OCI-M2 (cell line): ENCODE measurements at regions not wholly inside any gene's neighbourhood (a gene's known extent, or its start where the extent isn't known, plus 50 kb on each side); places are given as distances from the start of the nearest gene placed in this dataset.

ENCODE experiments used
- DNase-seq: peaks from one replicate; lab custom pipeline; 2025; ENCODE audit not compliant: unreplicated experiment; lab: John Stamatoyannopoulos, UW

DNA sequence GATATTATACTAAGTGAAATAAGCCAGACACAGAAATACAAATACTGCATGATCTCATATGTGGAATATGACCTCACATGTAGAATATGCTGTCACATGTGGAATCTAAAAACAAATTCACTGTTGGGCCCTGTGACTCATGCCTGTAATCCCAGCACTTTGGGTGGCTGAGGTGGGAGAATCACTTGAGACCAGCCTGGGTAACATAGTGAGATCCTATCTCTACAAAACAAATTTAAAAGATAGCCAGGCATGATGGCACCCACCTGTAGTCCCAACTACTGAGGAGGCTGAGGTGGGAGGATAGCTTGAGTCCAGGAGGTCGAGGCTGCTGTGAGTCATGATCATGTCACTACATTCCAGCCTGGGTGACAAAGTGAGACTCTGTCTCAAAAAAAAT lies 160.3 kb downstream of the PTEN start:
- DNase-seq = no peak

DNA sequence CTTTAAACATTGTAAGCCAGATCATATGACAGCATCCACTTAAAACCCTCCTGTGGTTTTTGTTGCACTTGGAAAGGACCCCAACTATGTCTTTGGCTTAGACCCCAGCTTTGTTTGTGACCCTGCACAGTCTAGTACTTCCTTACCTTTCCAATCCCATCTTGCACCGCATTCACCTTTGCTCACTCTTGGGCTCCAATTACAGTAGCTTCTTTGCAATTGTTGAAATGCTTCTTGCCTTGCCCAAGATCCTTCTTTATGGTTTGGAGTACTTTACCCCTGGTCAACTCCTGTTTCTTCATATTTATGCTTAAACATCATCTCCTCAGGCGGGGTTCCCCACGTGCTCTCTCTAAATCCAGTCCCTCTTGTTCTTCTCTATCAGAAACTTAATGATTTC lies 162.6 kb downstream of the PTEN start:
- DNase-seq = no peak

DNA sequence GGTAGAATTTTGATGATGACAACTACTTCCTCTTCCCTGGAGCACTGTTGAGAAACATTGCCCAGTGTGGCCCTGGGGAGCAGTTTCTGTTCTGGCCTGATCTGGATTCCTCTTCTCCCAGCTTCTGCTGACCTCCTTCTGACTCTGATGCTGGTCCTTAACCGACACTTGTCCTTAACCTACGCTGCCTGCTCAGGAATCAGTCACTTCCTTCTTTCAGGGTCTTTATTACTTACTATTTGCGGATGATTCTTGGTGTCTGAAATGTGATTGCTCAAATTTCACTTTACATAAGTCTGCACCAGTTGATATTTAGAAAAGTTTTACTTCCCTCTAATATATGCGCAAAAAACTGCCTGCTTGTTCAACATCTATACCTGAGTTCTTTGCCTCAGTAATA lies 164.1 kb downstream of the PTEN start:
- DNase-seq = no peak

DNA sequence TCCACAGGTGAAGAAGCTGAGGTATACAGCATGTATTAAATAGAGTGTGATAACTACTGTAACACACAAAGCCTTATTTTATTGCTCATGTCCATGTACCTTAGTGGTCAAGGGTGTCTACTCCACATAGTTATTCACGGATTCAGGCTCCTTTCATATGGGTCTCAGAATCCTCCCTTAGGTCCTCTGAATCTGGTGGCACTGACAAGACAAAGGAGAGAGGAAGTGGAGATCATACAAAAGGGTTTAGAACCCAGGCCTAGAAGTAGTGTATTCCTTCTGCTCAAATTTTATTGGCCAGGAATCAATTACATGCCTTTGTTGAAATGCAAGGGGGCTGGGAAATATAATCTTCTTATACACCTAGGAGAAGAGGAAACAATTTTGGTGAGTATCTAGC lies 164.6 kb downstream of the PTEN start:
- DNase-seq = no peak

DNA sequence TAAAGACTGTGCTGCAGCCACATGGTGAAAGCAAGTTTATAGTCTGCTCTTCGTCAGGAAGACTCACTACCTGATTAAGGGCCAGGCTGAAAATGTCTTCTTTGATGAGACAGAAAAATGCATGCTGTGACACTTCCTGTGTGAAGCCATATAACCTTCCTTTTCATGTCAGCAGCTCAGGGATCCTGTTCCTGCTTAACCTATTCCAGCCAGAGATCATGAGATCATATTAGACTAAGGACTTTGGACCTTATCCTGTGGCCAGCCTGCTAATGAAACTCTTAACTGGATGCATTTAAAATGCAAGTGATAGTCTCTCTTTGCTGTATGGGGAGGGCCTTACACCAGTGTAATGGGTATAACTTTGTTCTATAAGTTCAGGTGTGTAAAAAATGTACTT lies 165.2 kb downstream of the PTEN start:
- no peak for DNase-seq

DNA sequence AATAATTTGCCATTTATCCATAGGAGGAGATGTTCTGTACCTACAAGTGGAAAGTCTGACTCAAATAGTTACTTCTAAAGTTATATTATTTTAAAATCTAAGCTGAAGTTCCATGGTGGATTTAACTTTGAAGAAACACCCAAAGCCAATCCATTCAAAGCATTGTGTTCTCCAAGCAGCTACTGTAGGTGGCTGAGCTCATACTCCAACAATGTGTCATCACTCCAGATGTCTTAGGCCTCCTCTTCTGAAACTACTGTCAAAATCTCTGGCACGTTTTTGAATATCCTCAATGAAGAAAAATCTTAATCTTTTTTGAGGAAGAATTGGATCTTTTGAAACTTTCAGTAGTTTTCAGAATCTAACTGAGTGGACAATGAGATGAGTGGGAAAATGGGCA lies 169.1 kb downstream of the PTEN start:
- no peak for DNase-seq

DNA sequence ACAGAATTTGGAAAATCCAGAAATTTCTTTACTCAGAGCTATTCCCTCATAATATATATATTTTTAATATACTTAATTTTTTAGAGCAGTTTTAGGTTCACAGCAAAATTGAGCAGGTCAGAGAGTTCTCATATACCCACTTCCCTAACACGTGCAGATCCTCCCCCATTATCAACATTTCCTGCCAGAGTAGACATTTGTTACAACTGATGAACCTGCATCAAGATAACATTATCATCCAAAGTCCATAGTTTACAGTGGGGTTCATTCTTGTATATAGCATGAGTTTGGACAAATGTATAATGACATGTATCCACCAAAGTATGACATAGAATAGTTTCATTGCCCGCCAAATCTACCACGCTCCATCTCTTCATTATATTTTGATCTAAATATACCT lies 170.0 kb downstream of the PTEN start:
- DNase-seq = no peak

DNA sequence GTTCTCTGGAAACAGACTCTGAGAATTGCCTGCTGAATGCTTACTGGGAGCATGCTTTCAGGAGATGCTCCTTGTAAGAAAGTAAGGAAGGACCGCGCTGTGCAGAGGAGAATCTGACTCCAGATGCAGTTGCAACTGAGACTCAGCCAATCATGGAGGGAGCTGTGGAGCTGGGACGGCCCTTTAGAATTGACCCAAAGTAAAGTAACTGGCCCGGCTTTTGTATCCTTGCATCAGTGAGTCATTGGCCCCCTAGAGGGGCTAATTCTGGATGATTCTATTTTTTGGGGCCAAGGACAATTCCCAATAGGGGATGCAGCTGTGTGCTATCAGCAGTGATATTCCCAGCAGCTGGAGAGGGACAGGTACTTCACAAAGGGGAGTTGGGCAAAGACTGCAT lies 170.4 kb downstream of the PTEN start:
- no peak for DNase-seq

DNA sequence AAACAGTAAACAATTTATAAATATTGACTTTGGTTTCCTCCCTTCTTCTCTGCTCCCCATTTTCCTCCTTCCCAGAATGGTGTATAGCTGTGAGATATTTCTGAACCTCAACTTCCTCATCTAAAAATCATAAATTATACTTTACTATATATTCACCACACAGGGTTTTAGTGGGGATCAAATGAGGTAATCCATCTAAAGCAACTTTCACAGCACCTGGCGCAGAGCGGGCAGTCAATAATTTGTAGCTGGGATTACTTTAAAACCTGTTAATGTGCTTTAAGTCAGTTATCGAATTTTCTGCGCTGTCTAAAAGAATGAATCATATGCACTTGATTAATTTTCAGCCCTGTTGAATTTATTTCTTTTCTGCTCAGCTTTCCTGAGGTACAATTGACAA lies 172.7 kb downstream of the PTEN start:
- DNase-seq = no peak

DNA sequence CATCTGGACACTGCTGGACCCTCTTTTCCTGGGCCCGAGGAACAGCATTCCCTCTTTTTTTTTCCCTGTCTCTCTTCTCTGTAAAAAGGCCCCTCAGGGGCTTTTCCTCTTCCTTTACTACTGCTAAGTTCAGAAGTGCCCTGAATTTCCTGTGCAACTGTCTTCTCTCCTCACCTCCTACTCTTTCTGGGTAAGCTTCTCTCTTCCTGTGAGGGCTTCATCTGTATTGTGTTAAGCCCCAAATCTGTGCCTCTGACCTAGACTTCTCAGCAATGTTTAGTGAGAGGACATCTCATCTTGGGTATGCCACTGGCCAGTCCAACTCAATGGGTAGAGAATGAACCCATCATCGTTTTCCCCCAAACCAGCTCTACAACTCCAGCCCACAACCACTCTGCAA lies 174.2 kb downstream of the PTEN start:
- DNase-seq = no peak

DNA sequence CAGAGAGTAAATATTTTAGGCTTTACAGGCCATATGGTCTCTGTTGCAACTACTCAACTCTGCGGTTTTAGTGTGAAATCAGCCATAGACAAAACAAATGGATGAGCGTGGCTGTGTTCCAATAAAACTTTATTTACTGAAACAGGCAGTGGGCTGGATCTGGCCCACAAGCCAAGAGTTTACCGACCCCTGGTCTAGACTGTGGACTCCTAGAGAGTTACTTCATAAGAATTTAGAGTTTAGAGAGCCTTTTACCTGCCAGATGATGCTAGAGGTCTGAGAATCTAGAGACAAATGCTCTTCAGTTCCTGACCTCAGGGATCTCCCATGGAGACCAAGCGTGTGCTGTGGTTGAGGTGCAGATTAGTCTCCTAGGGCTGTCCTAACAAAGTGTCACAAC lies 174.8 kb downstream of the PTEN start:
- DNase-seq = no peak

DNA sequence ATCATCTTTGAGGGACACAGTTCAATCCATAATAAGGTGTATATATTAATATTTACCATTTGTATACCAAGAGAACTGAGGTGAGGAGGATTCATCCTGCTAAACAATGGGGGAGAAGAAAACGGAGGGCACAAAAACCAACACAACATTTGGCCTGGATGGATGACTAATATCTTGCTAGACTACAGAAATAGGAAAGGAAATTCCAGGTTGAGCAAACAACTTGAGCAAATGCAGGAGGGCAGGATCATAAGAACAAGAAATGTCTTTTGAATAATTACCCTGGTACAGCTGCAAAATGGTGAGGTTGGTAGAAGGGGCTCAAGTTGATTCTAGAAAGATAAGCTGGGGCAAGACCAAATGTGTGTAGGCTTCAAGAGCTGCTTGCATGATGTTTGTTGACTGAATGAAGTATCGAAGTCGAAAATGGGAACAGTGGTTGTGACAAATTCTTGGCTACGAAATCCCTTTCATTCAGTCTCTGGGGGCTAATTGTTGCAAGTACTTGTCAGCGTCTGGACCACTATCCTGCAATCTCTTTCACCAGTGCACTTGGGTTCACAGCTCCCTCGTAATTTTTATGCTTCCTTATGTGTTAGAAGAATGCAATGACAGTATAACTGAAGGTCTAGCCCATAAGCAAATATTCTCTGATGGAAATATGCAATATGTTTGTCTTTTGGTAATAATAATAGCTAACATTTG lies 176.2 kb downstream of the PTEN start:
- DNase-seq = no peak

DNA sequence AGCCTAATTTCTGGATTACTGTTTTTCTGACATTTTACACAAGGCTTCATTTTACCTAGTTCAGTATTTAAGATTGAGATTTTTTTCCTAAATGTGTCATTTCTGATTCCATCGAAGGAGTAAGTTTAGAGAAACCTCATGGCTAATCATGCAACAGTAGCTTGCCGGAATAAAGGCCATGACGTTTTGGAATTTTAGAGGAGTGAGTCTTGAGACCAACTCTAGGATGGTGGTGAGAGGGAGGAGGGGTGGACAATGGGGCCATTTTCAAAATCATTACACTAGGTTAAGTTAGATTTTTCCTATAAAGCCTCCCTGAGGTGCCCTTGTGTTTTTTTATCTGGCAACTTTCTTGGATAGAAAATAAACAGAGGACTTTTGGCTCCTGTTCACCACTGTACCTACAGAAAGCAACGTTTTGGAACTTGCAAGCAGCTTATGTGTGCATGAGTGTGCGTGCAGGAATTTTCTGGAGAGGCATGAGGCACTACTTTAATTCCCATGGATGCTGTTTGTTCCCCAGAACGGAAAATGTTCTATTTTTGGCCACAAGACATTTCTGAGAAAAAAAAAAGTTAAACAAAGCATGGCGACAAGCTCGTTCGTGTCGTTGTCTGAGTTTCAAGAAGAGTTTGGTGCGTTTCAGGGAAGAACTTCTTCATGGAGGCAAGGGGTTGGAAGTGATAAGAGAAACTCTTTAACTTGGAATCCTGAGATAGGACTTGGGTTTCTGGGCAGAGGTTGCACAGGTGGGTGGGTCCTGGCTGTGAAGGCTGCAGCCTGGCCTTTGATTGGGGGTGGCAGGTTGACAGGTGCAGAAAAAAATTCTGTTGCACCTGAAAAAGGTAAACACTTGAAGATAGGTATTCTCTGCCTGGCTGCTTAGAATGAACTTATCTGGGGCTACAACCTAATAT lies 178.1 kb downstream of the PTEN start:
- no peak for DNase-seq

DNA sequence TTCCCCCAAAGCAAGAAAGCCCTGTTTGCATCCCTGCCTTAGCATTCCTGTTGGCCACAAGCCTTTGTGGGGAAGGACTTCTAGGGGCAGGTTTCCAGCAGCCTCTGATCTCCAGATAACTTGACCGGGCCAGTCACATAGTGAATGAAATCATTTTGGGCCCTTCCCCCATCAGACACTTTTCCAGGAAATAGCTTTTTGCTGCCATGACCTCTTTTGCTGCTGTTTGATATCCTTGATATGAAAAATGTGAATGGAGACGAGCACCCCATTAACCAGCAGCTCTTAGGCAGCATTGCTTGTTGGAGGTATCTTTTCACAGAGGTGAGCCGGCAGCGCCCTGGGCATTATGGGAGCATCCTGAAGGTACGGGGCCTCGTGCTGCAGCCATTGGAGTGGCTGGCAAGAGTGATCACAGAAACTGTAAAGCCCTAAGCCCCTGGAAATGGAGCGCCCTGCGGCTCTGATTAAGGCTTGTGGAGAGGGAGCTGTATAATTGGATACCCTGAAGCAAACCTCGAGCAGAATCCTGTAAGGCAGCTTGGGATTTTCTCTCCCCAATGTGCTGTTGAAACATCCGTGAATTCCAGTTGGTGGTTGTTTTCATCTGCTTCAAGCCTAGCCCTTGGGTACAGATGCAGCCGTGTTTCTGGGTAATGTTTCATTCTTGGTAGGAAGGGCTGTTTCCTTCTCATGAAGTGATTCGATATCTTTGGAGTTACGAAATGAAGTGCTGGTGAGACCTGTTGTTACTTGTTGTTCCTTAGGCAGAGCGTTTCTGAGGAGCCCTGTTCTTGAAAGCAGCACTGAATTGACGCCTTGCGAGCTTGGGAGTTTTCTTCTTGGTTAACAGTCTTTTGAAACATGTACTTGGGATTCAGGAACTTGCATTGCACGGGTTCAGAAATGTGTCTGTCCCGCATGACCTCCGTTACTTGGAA lies 179.0 kb downstream of the PTEN start:
- DNase-seq = no peak

DNA sequence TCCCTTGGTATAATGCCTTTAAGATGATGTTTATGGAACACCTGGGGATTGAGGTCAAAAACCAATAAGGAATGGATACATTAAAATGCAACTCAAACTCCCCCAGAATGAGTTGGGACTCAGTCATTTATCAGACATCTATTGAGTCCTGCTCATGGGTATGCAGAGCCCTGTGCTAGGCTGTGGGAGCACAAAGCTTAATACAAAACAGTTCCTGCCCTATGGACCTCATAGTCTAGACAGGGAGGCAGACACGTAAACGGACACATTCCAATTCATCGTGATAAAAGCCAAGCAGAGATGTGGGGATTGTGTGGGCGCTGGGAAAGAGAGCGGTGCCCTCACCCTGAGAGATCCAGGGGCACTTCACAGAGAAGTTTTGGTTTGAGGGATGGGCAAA lies 181.7 kb downstream of the PTEN start:
- no peak for DNase-seq

DNA sequence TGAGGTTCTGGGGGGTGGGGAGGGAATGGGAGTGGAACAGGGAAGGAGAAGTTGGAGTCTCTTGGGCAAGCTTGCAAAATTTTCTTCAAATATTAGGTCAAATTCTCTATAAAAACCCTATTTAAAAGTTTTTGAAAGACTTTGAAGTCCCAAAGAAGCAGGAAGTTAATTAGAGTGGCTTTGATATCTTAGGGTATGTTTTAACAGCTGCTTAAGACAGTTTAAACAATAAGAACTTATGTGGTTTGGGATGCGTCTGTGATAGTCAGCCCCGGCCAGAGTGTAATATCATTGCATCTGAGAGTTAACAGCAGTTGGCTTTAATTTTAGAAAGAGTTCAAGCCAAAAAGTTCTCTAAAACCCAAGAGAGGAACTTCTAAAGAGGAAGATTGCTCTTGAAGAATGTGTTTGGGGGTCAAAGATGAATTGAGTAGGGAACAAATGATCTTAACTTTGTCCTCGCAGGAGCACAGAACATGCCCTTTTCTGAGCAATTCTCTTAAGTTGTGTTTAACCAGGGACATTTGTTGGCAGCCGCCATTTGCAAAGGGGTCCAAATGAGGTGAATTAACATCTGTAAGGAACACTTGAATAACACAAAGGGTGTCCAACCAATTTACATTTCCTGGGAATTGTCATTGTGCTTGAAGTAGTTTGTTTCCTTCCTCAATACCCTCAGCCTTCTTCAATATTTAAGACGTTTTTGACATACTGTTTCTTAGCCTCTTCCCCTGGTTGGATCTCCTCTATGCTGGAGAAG lies 182.4 kb downstream of the PTEN start:
- peak; percentile 22 for DNase-seq

DNA sequence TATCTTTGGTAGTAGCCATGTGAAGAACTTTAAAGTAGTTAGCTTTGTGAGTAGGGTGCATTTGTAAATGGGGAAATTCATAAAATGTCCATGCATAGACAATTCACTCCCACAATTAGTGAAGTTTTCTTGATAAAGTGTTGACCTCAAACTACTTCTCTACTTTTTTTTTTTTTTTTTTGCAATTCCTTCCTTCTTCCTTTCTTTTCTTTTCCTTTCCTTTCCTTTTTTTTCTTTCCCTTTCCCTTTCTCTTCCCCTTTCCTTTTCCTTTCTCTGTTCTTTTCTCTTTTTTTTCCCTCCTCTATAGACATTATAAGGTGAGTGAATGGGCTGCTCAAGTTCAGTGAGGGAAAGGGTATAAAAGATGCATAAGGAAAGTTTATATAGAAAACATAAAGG lies 184.2 kb downstream of the PTEN start:
- no peak for DNase-seq

DNA sequence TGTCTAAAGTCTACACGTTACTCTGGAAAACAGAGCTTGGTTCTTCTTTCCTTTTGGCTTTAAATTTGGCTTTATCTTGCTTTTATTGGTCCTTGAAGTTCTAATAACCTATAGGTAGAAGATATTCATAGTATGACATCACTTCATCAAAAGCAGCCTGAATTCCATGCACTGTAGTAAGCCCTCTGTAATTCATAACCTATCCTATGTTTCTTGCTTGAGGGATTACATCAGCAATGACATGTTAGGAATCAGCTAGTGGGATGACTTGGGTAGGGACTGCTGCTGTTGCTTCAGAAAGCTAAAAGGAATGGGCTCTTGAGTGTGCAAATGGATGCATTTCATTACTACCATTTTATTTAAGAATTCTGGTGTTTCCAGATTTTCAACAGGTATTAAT lies 184.9 kb downstream of the PTEN start:
- DNase-seq = no peak

DNA sequence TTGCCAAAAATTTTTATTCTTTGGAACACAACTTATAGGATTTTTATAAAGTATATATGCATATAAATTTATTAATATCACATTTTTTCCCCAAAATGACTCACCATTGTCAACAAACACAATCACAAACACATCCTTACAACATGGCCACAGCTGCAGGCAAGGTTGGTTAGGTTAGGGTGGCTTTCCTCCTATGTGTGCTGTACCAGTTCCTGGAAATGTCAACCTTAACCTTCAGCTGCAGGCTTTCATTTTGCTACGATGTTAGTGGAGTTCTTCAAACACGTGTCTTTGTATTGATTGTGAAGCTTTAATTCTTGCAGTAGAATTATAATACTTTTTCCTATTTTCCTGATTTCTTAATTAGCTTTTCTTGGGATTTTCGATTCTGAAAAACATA lies 185.8 kb downstream of the PTEN start:
- DNase-seq = no peak

DNA sequence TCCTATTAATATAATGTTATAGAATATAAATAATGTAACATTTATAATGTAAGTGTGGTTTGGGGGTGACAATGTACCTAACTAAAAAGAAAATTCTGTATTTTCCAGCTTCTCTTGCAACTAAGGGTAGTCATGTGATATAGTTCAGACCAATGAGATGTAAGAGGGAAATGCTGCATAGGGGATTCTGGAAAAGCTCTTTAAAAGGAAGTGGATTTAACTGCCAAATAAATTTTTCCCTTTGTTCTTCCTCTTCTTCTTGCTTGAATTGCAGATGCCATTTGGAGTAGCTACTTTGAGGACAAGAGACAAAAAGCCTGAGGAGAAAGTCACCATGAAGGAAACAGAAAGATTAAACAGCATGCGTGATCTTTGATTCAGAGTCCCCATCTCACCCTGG lies 194.3 kb downstream of the PTEN start:
- DNase-seq = no peak

DNA sequence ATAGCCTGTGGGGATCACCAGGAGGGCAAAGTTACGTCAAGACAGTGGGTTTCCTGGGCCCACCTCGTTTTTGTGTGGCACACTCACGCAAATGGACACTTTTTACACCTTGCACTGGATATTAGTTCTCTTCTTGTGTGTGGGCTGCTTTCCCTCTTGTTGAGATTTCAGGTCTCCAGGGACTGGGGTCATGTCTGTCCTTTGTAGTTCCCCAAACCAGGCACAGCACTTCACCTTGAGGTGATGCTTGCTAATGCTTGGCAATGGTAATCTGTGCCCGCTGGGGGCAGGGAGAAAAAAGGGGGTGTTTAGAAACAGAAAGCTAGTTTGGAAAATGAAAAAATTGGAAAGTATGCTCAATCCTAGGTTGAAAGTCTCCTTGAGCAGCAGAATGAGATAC lies 195.3 kb downstream of the PTEN start:
- DNase-seq = no peak
